ENCODE measurements at regions not wholly inside any gene's neighbourhood (a gene's known extent, or its start where the extent isn't known, plus 50 kb on each side); places are given as distances from the start of the nearest gene placed in this dataset.

DNA sequence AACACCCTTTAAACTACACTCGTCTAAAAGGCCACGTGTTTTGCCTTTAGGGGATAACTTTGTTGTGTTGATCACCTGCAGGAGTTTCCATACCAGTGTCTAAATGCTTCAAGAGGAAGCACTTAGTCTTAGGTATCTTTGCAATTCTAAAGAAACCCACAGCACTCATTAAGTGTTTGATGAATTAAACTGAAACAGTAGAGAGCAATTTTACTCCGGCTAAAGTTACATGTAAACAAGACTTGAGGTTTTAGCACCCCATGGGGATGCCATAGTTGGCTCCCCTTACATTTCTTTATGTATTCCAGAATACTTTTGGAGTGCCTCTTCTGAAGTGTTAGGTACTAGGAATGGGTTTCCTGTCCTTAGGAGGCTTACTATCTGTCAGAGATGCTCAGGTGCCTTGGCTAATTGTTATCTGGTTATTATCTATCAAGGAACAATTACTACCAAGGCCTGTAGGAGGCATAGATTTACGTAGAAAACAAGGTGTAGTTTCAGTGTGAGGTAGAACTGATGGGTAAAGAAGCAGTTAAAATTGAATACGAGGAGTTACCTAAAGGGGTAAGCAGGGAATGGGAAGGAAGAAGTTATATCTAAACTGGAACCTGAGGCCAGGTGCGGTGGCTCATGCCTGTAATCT, 176.8 kb upstream of the SAMSN1 start:
- no peak for DNase-seq (ENCODE audit: low spot score)

DNA sequence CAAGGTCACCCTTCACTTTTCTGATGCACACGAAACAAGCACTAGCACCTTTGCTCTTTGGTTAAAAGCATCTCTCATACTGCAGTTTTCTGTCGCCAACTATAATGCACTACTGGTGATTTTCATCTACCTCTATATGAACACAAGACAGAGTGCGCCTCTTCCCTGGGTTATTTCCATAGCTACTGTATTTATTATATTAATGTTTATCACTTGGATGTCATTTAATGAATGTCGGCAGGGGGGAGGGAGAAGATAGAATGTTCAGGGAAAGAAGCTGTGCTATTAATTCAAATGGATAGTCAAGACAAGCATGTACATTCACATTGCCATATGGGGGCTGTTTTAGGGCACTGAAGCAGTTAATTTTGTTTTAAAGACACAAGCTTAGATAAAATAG, 174.1 kb upstream of the SAMSN1 start:
- no peak for DNase-seq (ENCODE audit: low spot score)

DNA sequence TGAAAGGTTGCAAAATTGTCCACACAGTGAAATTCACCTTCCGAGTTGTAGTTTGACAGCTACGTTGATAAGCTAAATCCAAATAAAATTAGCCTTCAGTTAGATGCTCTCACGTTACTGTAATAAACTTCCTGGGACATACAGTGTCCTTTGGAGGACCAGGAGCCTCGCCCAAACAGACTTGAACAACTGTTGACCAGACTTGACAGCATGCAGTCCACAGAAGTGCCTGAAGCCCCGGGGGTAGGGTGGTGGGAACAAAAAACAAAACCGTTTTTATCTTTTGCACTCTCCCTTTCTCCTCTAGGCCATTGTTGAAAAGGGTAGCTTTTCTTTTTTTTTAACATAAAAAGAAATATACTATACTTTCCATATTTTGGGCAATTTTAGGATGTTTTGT, 172.8 kb upstream of the SAMSN1 start:
- no peak for DNase-seq (ENCODE audit: low spot score)

DNA sequence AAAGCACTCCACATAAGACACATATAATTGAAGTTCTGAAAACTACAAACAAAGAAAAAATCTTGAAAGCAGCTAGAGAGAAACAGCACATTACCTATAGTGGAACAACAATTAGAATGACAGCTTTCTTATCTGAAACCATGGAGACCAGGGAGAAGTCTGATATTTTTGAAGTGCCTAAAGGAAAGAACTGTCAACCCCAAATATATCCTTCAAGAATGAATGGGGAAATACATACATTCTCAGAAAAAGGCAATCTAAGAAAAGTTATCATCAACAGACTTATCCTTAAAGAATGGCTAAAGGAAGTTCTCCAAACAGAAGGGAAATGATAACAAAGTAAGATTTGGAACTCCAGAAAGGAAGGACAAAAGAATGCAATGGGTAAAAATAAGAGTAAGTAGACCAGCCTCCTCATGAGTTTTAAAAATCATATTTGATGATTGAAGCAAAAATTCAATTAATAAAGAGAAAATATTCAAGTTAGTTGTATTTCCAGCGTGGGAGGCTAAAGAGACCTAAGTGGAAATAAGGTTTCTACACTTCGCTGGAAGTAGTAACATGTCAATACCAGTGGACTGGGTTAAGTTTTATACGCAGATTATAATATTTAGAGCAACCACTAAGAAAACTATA, 170.8 kb upstream of the SAMSN1 start:
- DNase-seq (ENCODE audit: low spot score), result no peak

DNA sequence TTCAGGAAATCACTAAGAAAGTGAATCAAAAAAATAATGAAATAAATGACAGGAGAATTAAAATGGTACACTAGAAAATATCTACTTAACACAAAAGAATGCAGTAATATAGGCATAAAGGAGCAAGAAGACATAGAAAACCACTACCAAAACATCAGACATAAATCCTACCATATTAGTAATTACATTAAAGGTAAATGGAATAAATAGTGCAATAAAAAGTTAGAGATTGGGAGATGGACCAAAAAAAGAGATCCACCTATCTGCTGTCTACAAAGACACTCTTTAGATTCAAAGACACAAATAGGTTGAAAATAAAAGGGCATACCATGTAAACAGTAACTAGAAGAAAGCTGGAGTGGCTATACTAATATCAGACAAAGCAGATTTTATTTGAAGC, 167.0 kb upstream of the SAMSN1 start:
- no peak for DNase-seq (ENCODE audit: low spot score)

DNA sequence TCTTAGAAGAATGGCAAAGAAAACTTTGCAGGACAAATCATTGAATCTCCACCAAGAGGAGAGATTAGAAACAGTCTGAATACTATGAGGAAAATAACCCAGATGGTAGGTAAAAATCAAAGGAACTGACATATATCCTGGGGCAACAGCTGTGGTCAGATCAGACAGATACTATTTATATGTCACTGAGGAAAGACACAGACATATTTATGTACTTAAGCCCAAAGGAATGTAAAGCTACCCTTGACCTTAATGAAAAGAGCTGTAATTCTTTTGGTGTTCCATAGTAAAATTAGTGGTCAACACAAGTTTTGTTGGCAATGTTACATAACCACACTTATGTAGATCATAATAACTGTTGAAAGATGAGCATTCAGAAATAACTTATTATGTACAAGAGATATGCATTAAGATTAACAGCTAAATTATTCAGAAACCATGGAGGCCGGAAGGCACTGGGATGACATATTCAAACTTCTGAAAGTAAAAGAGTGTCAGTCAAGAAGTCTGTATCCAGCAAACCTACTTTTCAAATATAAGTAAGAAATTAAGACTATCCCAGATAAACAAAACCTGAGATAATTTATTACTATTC, 166.1 kb upstream of the SAMSN1 start:
- DNase-seq (ENCODE audit: low spot score), result no peak

DNA sequence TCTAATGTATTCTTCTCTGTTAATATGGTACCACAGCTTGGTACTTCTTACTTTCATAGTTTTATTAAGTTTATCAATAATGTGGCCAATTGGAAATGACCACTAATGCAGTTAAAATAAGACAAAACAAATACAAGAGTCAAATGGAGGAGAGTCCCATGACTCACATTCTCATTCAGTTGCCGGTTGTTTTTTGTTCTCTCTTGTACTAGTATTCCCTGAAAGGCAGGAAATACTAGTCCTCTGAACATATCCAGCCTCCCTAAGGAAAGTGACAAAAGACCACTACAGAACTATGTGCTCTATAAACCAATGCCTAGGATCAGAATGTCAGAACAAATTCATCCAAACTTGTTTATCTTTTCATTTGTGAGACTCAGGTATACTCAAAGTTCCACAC, 165.2 kb upstream of the SAMSN1 start:
- DNase-seq (ENCODE audit: low spot score), result no peak

DNA sequence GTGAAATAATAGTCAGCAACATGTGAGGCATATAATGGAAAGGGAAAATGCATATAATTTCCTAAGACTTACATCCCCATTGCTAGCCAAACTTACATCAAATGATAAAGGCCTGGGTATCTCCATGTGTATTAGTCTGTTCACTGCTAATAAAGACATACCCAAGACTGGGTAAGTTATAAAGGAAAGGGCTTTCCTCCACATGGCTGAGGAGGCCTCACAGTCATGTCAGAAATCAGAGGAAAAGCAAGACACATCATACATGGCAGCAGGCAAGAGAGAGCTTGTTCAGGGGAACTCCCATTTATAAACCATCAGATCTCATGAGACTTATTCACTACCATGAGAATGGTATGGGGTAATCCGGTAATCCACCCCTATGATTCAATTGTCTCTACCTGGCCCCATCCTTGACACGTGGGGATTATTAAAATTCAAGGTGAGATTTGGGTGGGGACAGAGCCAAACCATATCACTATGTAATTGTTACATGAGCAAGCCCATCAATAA, 161.5 kb upstream of the SAMSN1 start:
- DNase-seq (ENCODE audit: low spot score), result no peak

DNA sequence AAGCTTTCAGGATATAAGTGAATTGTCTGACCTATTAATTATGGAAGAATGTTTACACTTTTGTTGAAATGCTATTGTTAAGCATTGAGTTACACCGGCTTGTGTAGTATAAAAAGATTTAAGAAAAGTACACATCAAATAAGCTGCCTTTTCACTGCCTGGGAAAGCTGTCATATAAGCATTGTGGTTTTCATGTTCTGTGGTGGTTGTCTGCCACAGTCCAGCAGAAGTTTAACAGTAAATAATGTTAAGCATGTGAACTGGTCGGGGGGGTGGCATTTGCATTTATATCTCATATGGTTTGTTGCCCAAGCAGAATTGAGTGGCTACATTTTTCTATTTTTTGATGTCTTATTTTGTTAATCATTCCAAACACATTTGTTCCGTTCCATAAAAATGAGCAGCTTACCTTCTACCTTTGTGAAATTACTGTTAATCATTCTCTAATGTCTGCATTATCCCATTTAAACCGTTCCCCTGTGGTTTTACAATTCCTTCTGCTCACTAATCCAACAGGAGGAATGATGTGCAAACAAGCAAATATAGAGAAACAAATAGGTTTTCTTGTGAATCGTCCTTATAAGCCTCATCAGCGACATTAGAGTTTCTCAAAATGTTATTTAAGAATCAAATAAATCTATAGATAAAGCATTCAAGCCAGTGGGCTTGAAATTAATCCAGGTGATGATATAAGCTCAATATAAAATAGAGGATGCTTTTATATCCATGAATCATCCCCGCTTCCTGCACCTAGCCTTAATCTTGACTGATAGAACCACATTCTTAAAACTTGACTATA, 160.8 kb upstream of the SAMSN1 start:
- DNase-seq (ENCODE audit: low spot score), result no peak

DNA sequence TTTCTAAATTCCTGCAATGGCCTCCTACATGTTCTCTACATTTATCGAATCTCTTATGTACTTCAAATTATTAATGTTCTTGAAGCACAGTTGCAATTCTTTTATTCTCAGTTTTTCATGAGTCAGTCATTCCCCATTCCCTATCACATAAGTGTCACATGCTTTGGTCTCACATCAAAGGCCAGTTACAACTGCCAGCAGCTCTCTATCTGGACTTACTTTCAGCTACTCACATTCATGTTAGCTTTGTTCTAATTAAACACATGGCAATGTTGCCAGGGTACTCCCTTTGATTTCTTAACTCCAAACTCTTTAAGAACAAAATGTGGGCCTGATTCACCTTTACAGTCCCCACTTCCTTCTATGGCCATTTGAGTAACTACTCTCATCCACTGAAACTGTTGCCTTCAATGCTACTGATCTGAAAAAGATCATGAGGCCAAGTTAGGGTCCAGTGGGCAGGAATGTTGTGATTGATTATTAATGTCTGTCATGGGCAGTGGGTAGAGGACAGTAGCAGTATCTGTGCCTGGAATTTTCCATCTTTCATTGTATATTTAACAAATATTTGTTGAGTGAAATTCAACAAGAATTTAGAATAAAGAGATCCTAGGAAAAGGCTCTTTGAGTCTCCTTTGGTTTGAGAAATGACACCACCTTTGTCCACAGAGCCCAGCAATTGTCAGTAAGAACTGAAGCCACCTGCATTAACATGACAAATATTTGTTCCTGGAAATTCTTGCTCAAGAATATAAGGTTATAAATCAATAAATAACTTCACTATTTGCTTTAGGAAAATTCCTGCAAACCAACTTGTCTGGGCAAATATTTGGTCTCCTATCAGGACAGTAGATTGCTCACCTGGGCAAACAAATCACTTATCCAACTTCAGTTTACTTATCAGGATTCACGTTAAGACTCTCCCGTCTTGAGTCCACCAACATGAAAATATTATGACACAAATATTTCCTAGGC, 153.6 kb upstream of the SAMSN1 start:
- no peak for DNase-seq (ENCODE audit: low spot score)

DNA sequence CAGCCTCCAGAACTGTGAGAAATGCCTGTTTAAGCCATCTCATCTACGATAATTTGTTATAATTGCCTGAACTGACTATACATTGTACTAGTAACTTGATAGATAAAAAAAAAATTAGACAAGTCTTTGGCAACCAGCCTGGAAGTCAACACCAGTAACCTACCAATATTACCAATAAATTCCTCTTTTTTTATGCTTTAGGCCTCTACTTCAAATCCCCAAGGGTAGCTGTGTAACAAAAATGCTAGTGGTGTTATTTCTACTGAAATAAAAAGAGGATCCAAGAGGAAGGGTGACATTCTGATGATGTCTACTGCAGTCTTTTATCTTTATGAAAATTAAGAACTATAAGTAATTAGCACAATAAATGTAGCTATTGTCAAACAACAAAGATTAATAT, 151.7 kb upstream of the SAMSN1 start:
- no peak for DNase-seq (ENCODE audit: low spot score)

DNA sequence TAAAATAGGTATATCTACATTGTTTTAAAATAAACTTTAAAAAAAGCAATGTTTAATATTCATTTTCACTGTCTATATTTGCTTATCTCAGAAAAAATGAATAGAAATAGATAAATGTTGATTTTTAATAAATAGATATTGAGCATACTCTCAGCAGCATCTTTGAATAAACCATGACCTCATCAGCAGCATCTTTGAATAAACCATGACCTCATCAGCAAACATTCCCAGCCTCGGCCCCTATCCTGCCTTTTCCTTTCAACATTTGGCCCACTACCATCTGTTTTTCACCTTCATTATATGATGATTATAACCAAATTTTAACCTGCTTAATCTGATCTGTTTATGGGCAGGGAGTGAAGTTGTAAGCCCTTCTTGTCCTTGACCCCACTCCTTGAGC, 148.7 kb upstream of the SAMSN1 start:
- DNase-seq (ENCODE audit: low spot score), result no peak

DNA sequence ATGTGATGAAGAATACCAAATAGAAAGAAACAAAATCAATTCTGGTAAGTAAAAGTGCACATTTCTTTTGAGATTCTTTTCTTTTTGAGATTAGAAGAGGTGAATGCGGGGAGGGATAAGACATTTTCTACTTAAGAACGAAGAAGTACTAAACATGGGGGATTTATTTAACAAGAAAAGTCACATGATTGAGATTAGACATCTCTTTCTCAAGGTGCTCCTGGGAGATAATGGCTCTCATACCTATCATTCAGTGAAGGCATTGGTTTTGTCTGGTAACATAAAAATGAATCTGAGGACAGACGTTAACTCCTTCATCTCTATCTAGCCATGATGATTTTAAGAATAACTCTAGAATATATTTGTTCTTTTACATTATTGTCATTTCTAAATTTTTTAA, 147.9 kb upstream of the SAMSN1 start:
- no peak for DNase-seq (ENCODE audit: low spot score)

DNA sequence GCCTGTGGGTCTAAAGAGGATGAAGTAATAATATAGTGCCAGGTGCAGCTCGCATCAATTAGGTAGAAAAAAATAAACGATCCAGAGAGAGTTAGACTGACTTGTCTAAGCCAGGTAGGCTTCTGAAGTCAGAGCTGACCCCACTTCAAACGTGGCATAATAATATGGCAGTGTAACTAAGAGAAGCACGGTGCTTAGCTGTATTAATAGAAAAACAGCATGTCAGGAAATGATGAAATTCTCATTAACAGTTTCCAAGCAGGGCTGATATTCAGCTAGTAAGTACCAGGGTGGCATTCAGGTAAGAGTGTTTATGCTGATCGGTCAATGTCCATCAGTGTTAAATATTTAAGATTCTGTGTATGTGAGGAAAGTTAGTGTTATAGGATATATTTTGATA, 145.8 kb upstream of the SAMSN1 start:
- no peak for DNase-seq (ENCODE audit: low spot score)

DNA sequence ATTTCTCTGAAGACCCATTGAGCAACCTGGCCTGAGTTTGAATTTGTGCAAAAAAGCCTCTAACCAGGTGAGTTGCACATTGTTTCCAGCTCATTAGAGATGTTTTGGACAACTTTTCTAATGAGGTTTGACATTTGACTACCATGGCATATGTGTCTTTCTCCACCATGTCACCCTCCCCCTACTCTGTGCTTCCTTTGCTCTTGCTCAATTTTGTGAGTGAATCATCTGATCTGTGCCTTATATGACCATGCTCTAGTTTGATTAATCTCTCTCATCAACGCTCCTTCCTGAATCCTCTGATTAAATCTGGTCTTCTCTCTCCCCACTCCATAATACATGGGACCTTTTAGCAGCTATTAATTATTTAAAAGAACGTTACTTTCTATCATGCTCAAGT, 144.8 kb upstream of the SAMSN1 start:
- DNase-seq (ENCODE audit: low spot score), result no peak

DNA sequence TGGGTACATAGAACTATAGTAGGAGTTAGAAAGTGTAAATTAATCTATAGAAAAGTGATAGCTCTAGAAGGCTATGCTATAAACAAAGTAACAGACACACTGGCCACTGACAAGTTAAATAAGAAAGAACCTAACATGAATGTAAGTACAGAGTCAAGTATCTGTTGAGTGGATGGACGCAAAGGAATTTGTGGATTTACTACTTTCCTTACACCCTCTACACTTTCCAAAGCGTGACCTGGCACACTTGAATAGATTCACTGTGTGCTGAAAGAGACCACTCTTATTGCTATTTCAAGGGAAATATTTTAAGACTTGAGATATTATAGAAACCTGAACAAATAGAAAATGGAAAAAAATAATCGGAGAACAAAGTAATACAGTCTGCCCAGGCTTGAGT, 142.8 kb upstream of the SAMSN1 start:
- DNase-seq (ENCODE audit: low spot score), result no peak

DNA sequence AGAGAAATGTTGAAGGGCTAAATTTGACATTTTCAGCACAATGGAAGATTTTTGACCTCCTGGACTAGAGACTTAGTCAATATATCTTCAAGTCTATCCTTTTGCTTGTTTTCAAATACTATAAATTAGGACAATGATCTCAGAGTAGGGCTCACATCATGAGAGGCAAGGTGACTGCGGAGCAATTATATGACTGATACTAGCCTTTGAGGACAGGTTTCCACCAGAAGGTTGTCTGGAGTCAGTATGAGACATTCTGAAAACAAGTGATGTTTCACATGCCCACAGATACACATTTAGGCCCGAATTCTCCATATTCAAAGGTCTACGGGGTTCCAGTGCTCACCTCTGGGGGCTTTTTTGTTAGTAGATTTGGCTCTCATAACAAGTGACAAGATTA, 142.3 kb upstream of the SAMSN1 start:
- no peak for DNase-seq (ENCODE audit: low spot score)

DNA sequence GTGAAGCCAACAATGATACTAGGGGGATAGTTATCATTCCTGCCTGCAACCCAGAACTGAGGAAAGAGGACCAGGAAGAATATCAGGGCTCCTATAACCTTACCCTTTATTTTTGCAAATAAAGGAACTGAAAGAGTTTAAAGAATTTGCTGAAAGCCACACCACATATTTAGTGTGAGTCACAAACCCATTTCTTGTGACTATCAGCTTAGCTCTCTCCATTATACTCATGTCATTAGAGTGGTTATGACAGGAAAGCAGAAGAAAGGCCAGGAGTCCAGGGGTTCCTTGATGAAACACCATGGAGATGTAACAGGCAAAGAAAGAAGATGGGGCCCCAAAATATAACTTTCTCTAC, 141.1 kb upstream of the SAMSN1 start:
- DNase-seq (ENCODE audit: low spot score), result no peak

DNA sequence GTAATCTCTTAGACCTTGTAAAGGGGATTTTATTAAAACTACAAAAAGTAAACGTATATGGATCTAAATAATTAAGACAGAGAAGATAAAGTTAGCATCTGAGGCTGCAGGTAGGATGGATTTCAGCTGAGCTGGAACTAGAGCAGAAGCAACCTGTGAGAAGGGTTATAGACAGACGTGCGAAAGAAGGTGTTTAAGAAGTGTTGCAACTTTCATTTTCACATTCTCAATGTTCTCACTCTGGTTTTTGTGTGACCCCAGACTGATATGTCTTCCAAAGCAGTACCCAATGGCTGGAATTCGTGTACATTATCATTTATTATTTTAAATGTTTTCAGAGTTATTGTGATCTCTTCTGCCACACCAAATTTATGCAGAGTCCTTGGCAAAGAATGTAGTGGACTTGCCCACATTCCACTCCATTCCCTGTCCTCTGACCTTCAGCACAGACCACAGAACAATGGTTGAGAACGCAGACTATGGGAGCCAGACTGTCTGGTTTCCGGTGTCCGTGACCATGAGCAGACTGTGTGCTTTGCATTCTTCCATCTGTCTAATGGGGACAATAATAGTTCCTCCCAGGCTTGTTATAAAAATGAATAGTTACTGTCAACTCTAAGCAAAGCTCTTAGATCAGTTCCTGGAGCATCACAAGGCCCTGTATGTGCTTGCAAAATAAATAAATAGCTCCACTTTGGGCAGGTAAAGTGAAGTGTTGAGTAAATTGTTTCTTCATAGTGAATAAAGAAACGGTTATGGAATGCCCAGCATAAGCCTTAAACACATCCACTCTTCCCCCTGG, 140.6 kb upstream of the SAMSN1 start:
- DNase-seq (ENCODE audit: low spot score), result no peak

DNA sequence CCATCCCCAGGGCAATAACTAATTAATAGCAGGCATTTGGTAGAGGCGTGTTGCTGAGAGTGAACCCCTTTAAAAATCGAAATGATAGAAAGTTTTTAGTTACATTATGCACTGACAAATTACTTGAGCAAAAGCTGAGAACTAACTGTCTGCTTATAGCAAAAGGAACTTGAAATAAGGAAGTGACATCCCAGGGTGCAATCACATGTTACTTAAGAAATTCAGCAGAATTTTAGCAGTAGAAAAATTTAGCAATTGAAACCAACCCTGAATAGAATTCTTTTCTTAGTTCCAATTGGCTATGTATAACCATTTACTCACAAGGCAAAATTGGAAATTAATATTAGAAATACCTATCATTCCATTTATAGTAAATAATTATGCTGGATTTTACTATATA, 139.5 kb upstream of the SAMSN1 start:
- DNase-seq (ENCODE audit: low spot score), result peak; percentile 40

DNA sequence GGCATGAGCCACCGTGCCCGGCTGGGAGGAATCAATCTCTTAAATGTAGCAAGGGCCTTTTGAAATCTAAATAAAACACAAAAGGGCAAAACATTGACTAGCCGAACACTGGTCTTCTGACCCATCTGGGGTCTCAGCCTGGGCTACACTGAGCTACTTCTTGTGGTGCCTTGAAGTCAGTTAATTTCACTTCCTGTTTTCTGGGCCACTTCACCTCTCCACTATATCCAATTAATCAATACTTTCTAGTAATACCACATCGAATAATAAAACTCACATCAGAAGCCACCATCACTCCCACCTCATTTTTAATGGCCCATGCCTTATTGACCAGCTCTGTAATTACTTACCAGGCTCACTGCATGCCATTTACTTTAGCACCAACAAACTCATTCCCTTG, 138.0 kb upstream of the SAMSN1 start:
- no peak for DNase-seq (ENCODE audit: low spot score)
